GM21529 (cell line): ENCODE measurements at regions not wholly inside any gene's neighbourhood (a gene's known extent, or its start where the extent isn't known, plus 50 kb on each side); places are given as distances from the start of the nearest gene placed in this dataset.

ENCODE experiments used
- ATAC-seq: cut with Tn5 transposase; IDR thresholded peaks from one replicate; pipeline ENCODE4 v1.9.1; 2021; ENCODE audit not compliant: unreplicated experiment

DNA sequence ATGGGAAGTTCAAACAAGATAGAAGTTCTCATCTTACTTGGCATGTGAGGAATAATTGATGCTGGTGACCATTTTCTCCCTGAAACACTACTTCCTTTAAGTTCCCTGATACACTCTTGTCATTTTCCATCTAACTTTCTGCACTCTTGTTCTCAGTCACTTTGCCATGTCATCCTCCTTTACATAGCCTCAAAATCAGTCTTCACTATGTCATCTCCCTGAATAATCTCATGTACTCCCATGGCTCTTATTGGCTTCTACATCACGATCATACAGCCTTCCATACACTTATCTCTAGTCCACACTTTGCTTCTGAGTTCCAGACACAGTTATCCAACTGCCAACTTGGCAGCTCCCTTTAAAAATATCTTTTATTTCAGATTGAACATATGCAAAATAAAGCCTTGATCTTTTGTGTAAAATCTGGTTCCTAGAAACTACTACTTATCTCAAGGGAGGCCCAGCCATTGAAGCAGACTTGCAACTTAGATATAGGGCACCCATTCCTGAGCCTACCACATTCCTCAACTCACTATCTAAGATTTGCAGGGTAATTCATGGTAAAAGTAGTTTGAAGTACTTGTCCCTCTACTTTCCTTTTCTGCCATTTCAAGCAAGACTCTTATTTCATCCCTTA lies 1070.2 kb upstream of the NXPH2 start:
- no peak for ATAC-seq

GRCh38 chr2:139836769-139837168 lies 1056.6 kb upstream of the NXPH2 start:
- no peak for ATAC-seq

DNA sequence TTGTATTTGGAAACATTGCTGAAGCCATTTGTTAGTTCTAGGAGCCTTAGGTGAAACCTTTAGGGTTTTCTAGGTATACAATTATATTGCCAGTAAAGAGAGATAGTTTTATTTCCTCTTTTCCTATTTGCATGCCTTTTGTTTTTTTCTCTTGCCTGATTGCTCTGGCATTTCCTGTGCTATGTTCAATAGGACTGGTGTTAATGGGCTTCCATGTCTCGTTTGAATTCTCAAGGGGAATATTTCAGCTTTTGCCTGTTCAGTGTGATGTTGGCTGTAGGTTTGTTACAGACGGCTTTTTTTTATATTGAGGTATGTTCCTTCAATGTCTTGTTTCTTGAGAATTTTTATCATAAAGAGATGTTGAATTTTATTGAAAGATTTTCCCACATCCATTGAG lies 1054.9 kb upstream of the NXPH2 start:
- ATAC-seq, result no peak

GRCh38 chr2:139828011-139828410 lies 1047.8 kb upstream of the NXPH2 start:
- ATAC-seq, result no peak

- ATAC-seq, result no peak
Observed at GRCh38 chr2:139825726-139826125, 1045.5 kb upstream of the NXPH2 start.

DNA sequence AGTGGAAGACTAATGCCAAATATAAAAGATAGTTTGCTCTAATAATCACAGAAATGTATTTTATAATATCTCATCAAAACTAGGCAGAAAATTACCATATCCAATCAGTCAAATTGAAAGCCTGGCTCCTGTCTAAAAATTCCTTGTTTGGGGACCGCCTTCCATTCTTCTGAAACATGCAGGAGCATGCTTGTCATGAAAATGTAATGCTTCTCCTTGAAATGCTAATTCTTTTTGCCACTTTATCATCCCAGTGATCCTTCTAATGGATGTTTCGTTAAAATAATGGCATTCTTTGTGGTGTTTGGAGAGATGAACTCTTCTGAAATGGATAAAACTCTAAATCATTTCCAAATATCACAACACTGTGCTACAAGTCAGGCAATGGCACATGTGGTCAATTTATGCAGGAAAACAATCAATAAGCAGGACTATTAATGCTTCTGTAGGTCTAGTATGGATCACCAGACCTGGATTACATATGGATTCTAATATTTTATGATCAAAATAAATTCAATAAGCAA lies 1039.1 kb upstream of the NXPH2 start:
- ATAC-seq, result no peak

GRCh38 chr2:139814458-139814857 lies 1034.3 kb upstream of the NXPH2 start:
- no peak for ATAC-seq

DNA sequence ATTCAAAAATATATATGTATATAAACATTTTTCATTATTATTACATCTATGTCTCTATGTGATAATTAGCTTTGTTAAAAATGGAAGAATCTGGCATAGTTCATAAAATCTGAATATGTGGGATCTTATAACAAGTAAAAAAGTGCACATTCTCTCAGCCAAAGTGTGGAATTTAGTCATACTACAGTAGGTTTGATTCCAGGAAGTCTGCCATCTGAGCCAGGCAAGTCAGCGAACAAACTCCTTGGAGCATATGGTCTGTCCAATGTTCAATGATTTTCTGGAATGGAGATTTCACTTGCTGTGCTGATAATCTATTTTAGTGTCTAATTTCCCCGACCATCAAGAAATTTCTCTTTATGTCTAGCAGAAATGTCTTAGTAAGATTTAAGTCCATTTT lies 1033.2 kb upstream of the NXPH2 start:
- no peak for ATAC-seq

- ATAC-seq, result no peak
Observed at GRCh38 chr2:139805441-139805840, 1025.3 kb upstream of the NXPH2 start.

DNA sequence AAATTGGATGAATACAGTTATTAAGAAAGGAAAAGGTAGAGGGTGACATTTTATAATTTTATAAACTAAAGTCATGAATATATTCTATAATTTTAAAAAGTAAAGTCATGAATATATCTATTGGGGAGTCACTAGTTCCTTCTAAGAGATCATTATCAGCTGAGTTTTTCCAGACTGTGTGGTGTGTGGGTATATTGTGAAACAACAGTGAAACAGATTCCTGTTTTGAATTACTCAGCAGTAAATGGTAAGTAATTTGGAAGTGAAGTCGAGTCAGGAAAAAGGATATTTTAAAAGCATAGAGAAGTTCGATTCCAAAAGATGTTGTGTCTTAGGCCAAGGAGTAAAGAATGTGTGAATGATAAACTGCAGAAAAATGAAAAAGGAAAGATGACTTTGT lies 1018.2 kb upstream of the NXPH2 start:
- no peak for ATAC-seq

DNA sequence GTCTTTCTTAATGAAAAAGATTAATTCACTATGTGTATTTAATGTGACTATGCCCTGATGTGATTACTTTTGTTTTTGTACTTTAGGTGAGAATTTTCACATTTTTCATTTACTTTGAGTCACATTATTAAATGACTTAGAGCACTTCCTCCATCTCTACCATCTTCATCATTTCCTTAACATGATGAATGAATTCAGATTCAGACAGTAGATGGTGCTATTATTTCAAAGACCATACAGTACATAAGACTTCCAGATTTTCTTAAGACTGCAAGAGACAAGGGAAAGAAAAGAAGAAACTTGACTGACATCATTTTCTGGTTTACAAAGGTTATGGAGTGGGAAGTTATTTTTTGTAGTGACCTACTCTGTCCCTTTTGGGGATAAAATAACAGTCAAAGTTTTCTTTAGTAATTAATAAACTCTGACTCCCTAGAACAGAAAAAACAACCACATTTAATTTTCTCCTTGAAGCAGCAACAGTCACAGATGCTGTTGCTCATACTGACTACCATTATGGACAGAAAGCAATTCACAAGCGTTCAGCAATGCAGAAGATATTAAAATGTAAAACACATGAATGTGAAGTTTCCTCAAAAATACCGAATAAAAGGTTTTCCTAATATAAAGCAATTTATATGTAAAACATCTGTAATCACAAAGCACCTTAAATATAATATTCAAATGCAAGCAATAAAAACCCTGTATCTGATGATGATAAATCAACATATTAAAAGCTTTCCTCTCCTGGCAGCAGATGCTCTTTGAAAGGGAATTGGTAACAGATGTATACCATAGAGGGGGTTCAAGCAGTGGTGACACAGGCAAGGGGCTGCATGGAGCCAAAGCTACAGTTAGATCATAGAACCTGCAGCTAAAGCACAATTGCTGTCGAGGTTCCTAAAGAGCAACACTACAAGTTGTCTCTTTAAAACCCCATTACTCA lies 1010.9 kb upstream of the NXPH2 start:
- ATAC-seq, result no peak

GRCh38 chr2:139790136-139790535 lies 1009.9 kb upstream of the NXPH2 start:
- ATAC-seq, result no peak

GRCh38 chr2:139778732-139779131 lies 998.5 kb upstream of the NXPH2 start:
- ATAC-seq, result no peak

GRCh38 chr2:139773720-139774277 lies 993.6 kb upstream of the NXPH2 start:
- ATAC-seq, result no peak

GRCh38 chr2:139769633-139770032 lies 989.4 kb upstream of the NXPH2 start:
- no peak for ATAC-seq

DNA sequence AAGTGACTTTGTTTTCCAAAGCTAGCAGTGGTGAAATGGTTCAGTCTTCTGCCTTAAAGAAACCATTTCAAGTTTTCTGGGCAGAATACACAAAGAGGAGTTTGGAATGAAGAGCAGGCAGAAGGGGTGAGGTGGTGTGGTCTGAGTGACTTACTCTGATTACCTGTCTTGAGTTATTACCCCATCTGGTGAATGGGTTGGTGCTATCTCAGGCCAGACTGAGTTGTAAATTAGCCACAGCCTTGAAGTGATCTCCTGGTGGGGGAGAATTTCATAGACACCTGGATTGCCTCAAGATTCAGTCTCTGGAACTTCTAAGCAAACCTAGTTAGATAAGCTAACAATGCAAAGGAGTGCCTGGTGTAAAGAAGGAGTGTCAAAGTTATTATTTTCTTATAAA lies 983.5 kb upstream of the NXPH2 start:
- no peak for ATAC-seq

GRCh38 chr2:139759000-139759505 lies 978.9 kb upstream of the NXPH2 start:
- no peak for ATAC-seq

- no peak for ATAC-seq
Observed at GRCh38 chr2:139746901-139747300, 966.7 kb upstream of the NXPH2 start.

DNA sequence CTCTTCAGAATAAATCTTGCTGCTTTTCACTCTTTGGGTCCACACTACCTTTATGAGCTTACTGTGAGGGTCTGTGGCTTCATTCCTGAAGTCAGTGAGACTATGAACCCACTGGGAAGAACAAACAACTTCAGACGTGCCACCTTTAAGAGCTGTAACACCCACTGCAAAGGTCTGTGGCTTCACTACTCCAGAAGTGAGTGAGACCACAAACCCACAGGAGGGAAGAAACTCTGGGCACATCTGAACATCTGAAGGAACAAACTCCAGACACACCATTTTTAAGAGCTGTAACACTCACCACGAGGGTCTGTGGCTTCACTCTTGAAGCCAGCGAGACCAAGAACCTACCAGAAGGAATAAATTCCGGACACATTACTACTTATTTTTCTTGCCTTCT lies 964.1 kb upstream of the NXPH2 start:
- no peak for ATAC-seq

DNA sequence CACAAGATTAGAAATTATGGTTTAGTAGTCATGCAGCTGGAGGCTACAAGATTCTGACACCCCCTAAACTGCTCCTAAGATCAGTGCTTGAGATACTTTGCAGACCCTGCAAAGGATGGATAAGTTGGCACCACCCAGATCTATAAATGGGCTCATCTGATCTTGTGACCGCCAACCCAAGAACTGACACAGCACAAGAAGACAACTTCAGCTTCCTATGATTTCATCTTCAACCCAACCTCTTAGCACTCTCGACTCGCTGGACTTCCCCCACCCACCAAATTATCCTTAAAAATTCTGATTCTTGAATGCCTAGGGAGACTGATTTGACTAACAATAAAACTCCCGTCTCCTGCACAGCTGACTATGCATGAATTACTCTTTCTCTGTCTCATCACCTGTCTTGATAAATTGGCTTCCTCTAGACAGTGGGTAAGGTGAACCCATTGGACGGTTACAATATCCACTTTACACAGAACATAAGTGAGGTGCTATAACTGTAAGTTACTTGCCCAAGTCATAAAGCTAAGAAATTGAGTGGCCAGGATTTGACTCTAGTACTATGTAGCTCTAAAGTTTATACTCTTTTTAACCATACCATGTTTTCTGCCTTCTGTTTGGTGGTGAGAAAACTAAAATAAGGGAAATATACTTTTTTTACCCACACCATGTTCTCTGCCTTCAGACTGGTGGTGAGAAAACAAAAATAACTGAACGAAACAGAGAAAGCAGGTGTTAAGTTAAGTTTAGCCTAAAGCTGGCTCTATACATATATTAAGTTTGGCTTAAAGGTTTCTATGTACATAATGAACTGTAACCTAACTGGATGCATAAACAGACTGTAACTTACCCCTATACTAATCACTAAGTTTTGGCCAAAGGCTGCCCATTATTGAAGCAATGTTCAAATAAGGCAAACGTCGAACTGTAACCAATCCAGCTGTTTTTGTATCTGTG lies 962.3 kb upstream of the NXPH2 start:
- ATAC-seq, result no peak

DNA sequence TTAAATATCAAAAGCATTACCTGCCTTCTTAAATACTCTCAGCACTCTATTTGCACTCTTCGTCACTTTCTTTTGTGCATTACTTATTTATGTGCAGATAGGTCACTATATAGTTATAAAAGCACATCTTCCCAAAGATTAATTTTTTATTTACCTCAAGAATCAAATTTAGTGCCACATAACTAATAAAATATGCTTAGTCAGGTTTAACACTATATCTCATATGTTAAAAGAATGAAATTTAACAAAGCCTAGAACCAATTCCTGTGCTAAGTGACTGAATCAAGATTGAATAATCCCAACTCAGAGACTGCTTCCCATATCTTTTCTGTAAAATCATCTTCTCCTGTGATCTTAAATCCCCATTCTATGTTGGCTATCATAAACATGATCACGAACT lies 957.5 kb upstream of the NXPH2 start:
- ATAC-seq, result no peak
